ENCODE measurements at regions not wholly inside any gene's neighbourhood (a gene's known extent, or its start where the extent isn't known, plus 50 kb on each side); places are given as distances from the start of the nearest gene placed in this dataset.
A peak's percentile ranks its signal among the peaks of the same experiment; 100 is the strongest.

GRCh38 chr6:81623106-81623759 lies 129.2 kb downstream of the TENT5A start:
- no peak overlapping the region for H3K4ac ChIP-seq (ENCODE audit: low read length)
- no peaks in the 10 kb centered on the region for H3K79me1 ChIP-seq (ENCODE audit: low read depth, low read length)
- H3K4me1 ChIP-seq (ENCODE audit: control insufficient read depth in 2 of 2, insufficient read depth in 1 of 2, low read depth in 1 of 2, low read length in 2 of 2), result no peaks in the 10 kb centered on the region
- no peak overlapping the region for H2BK120ac ChIP-seq (ENCODE audit: low read depth, low read length)
- no peak overlapping the region for H3K4me2 ChIP-seq (ENCODE audit: insufficient read depth, low read length, poor library complexity, severe bottlenecking)
- no peak overlapping the region for H2AFZ ChIP-seq (ENCODE audit: low read length)
- no peaks in the 10 kb centered on the region for H3K9me3 ChIP-seq (replicated peaks in 1 of 2; ENCODE audit: control insufficient read depth in 2 of 2, insufficient read depth in 1 of 2, low read depth in 1 of 2, low read length in 2 of 2)
- H3K27me3 ChIP-seq (ENCODE audit: control insufficient read depth in 3 of 3, insufficient read depth in 3 of 3, low read depth in 1 of 3, low read length in 3 of 3), result no peaks in the 10 kb centered on the region
- no peak overlapping the region for H3K4me3 ChIP-seq (ENCODE audit: low read length in 2 of 2)
- no peak overlapping the region for H2AK5ac ChIP-seq (ENCODE audit: low read depth, low read length)
- H3K18ac ChIP-seq (ENCODE audit: low read length), result no peak overlapping the region
- H2BK12ac ChIP-seq (ENCODE audit: low read length), result no peak overlapping the region
- H2BK5ac ChIP-seq (ENCODE audit: low read length), result no peak overlapping the region
- no peak overlapping the region for H3K14ac ChIP-seq (ENCODE audit: low read length)
- no peaks in the 10 kb centered on the region for H3K36me3 ChIP-seq (replicated peaks in 1 of 2; ENCODE audit: control insufficient read depth in 2 of 2, insufficient read depth in 2 of 2, low read length in 2 of 2)
- H4K8ac ChIP-seq (ENCODE audit: low read depth, low read length), result no peak overlapping the region
- H4K91ac ChIP-seq (ENCODE audit: low read depth, low read length, poor library complexity), result no peak overlapping the region
- H3K27ac ChIP-seq (replicated peaks; ENCODE audit: low read length), result no peak overlapping the region
- DNase-seq (ENCODE audit: low spot score), result no peak
- H3K9ac ChIP-seq (ENCODE audit: low read depth, low read length, poor library complexity), result no peak overlapping the region
- no peak overlapping the region for H3K23ac ChIP-seq (ENCODE audit: low read depth, low read length, poor library complexity)
- no peak overlapping the region for H2BK15ac ChIP-seq (ENCODE audit: low read length)

- Histone ChIP-seq H4K8ac (ENCODE audit: low read depth, low read length) (no peak overlapping the region), H3K27ac (replicated peaks; ENCODE audit: low read length) (no peak overlapping the region), H2AFZ (ENCODE audit: low read length) (no peak overlapping the region), H3K4ac (ENCODE audit: low read length) (no peak overlapping the region), H3K4me2 (ENCODE audit: insufficient read depth, low read length, poor library complexity, severe bottlenecking) (no peak overlapping the region), H3K9ac (ENCODE audit: low read depth, low read length, poor library complexity) (no peak overlapping the region), H3K36me3 (replicated peaks in 1 of 2; ENCODE audit: control insufficient read depth in 2 of 2, insufficient read depth in 2 of 2, low read length in 2 of 2) (no peaks in the 10 kb centered on the region), H2BK12ac (ENCODE audit: low read length) (no peak overlapping the region), H3K23ac (ENCODE audit: low read depth, low read length, poor library complexity) (no peak overlapping the region), H3K18ac (ENCODE audit: low read length) (no peak overlapping the region), H3K27me3 (ENCODE audit: control insufficient read depth in 3 of 3, insufficient read depth in 3 of 3, low read depth in 1 of 3, low read length in 3 of 3) (no peaks in the 10 kb centered on the region), H2BK5ac (ENCODE audit: low read length) (no peak overlapping the region), H3K9me3 (replicated peaks in 1 of 2; ENCODE audit: control insufficient read depth in 2 of 2, insufficient read depth in 1 of 2, low read depth in 1 of 2, low read length in 2 of 2) (no peaks in the 10 kb centered on the region), H2BK15ac (ENCODE audit: low read length) (no peak overlapping the region), H3K79me1 (ENCODE audit: low read depth, low read length) (no peaks in the 10 kb centered on the region), H3K4me1 (ENCODE audit: control insufficient read depth in 2 of 2, insufficient read depth in 1 of 2, low read depth in 1 of 2, low read length in 2 of 2) (no peaks in the 10 kb centered on the region), H2AK5ac (ENCODE audit: low read depth, low read length) (no peak overlapping the region), H2BK120ac (ENCODE audit: low read depth, low read length) (no peak overlapping the region), H4K91ac (ENCODE audit: low read depth, low read length, poor library complexity) (no peak overlapping the region), H3K4me3 (ENCODE audit: low read length in 2 of 2) (no peak overlapping the region), H3K14ac (ENCODE audit: low read length) (no peak overlapping the region)
- no CpG with 5 or more reads among the region's 2 CpGs for WGBS, 2 donors (ENCODE audit: extremely low coverage in 2 of 2, insufficient read length in 2 of 2, insufficient replicate concordance in 1 of 2)
- no peak for DNase-seq (ENCODE audit: low spot score)
These were observed 130.6 kb downstream of the TENT5A start for GRCh38 chr6:81621816-81622395.

- H3K4me3 ChIP-seq (ENCODE audit: low read length in 2 of 2), result no peak overlapping the region
- H3K9ac ChIP-seq (ENCODE audit: low read depth, low read length, poor library complexity), result no peak overlapping the region
- H3K27me3 ChIP-seq (ENCODE audit: control insufficient read depth in 3 of 3, insufficient read depth in 3 of 3, low read depth in 1 of 3, low read length in 3 of 3), result no peaks in the 10 kb centered on the region
- no peak overlapping the region for H3K18ac ChIP-seq (ENCODE audit: low read length)
- H2BK120ac ChIP-seq (ENCODE audit: low read depth, low read length), result no peak overlapping the region
- H2AFZ ChIP-seq (ENCODE audit: low read length), result peak overlapping the region; percentile 62
- H2BK5ac ChIP-seq (ENCODE audit: low read length), result no peak overlapping the region
- no peaks in the 10 kb centered on the region for H3K36me3 ChIP-seq (replicated peaks in 1 of 2; ENCODE audit: control insufficient read depth in 2 of 2, insufficient read depth in 2 of 2, low read length in 2 of 2)
- H2BK12ac ChIP-seq (ENCODE audit: low read length), result no peak overlapping the region
- no CpG with 5 or more reads among the region's 1 CpG for WGBS, 2 donors (ENCODE audit: extremely low coverage in 2 of 2, insufficient read length in 2 of 2, insufficient replicate concordance in 1 of 2)
- no peak overlapping the region for H3K27ac ChIP-seq (replicated peaks; ENCODE audit: low read length)
- H3K14ac ChIP-seq (ENCODE audit: low read length), result no peak overlapping the region
- no peak overlapping the region for H3K4ac ChIP-seq (ENCODE audit: low read length)
- no peak for DNase-seq (ENCODE audit: low spot score)
- H3K23ac ChIP-seq (ENCODE audit: low read depth, low read length, poor library complexity), result no peak overlapping the region
- no peak overlapping the region for H2AK5ac ChIP-seq (ENCODE audit: low read depth, low read length)
- H3K4me2 ChIP-seq (ENCODE audit: insufficient read depth, low read length, poor library complexity, severe bottlenecking), result no peak overlapping the region
- H4K91ac ChIP-seq (ENCODE audit: low read depth, low read length, poor library complexity), result no peak overlapping the region
- no peaks in the 10 kb centered on the region for H3K79me1 ChIP-seq (ENCODE audit: low read depth, low read length)
- H4K8ac ChIP-seq (ENCODE audit: low read depth, low read length), result no peak overlapping the region
- H3K4me1 ChIP-seq (ENCODE audit: control insufficient read depth in 2 of 2, insufficient read depth in 1 of 2, low read depth in 1 of 2, low read length in 2 of 2), result no peaks in the 10 kb centered on the region
- H2BK15ac ChIP-seq (ENCODE audit: low read length), result no peak overlapping the region
- H3K9me3 ChIP-seq (replicated peaks in 1 of 2; ENCODE audit: control insufficient read depth in 2 of 2, insufficient read depth in 1 of 2, low read depth in 1 of 2, low read length in 2 of 2), result no peaks in the 10 kb centered on the region
These were observed 138.2 kb downstream of the TENT5A start for GRCh38 chr6:81614292-81614691.

- H2BK5ac ChIP-seq (ENCODE audit: low read length), result no peak overlapping the region
- no peak for DNase-seq (ENCODE audit: low spot score)
- H3K27ac ChIP-seq (replicated peaks; ENCODE audit: low read length), result no peak overlapping the region
- H4K91ac ChIP-seq (ENCODE audit: low read depth, low read length, poor library complexity), result no peak overlapping the region
- no peak overlapping the region for H4K8ac ChIP-seq (ENCODE audit: low read depth, low read length)
- no peak overlapping the region for H3K14ac ChIP-seq (ENCODE audit: low read length)
- WGBS, 2 donors (ENCODE audit: extremely low coverage in 2 of 2, insufficient read length in 2 of 2, insufficient replicate concordance in 1 of 2), result no CpG with 5 or more reads among the region's 1 CpG
- H3K36me3 ChIP-seq (replicated peaks in 1 of 2; ENCODE audit: control insufficient read depth in 2 of 2, insufficient read depth in 2 of 2, low read length in 2 of 2), result no peaks in the 10 kb centered on the region
- H3K27me3 ChIP-seq (ENCODE audit: control insufficient read depth in 3 of 3, insufficient read depth in 3 of 3, low read depth in 1 of 3, low read length in 3 of 3), result no peaks in the 10 kb centered on the region
- no peak overlapping the region for H2BK120ac ChIP-seq (ENCODE audit: low read depth, low read length)
- no peak overlapping the region for H2BK15ac ChIP-seq (ENCODE audit: low read length)
- no peak overlapping the region for H2BK12ac ChIP-seq (ENCODE audit: low read length)
- H3K9ac ChIP-seq (ENCODE audit: low read depth, low read length, poor library complexity), result no peak overlapping the region
- H3K4ac ChIP-seq (ENCODE audit: low read length), result no peak overlapping the region
- no peak overlapping the region for H3K4me3 ChIP-seq (ENCODE audit: low read length in 2 of 2)
- H2AK5ac ChIP-seq (ENCODE audit: low read depth, low read length), result no peak overlapping the region
- H2AFZ ChIP-seq (ENCODE audit: low read length), result peak overlapping the region; percentile 62
- no peak overlapping the region for H3K23ac ChIP-seq (ENCODE audit: low read depth, low read length, poor library complexity)
- no peaks in the 10 kb centered on the region for H3K79me1 ChIP-seq (ENCODE audit: low read depth, low read length)
- H3K4me1 ChIP-seq (ENCODE audit: control insufficient read depth in 2 of 2, insufficient read depth in 1 of 2, low read depth in 1 of 2, low read length in 2 of 2), result no peaks in the 10 kb centered on the region
- no peak overlapping the region for H3K4me2 ChIP-seq (ENCODE audit: insufficient read depth, low read length, poor library complexity, severe bottlenecking)
- no peaks in the 10 kb centered on the region for H3K9me3 ChIP-seq (replicated peaks in 1 of 2; ENCODE audit: control insufficient read depth in 2 of 2, insufficient read depth in 1 of 2, low read depth in 1 of 2, low read length in 2 of 2)
- H3K18ac ChIP-seq (ENCODE audit: low read length), result no peak overlapping the region
These were observed 138.9 kb downstream of the TENT5A start for GRCh38 chr6:81613606-81614005.

Data from neuronal stem cell (in vitro differentiated cells).